GM21737 (cell line): ENCODE measurements at regions not wholly inside any gene's neighbourhood (a gene's known extent, or its start where the extent isn't known, plus 50 kb on each side); places are given as distances from the start of the nearest gene placed in this dataset.
"Not testable (repeated sequence)": the region's sequence is repeated elsewhere in the genome, so short reads cannot be mapped to it uniquely, and the experiment has no call there.

Experiments
- ATAC-seq: cut with Tn5 transposase; IDR thresholded peaks from one replicate; pipeline ENCODE4 v1.9.1; 2021; ENCODE audit warnings: mild to moderate bottlenecking, moderate library complexity; ENCODE audit not compliant: unreplicated experiment

GRCh38 chr1:232182236-232182635 lies 447.7 kb downstream of the SIPA1L2 start:
- no peak for ATAC-seq

GRCh38 chr1:232180779-232181136 lies 449.2 kb downstream of the SIPA1L2 start:
- ATAC-seq = no peak

GRCh38 chr1:232179896-232180778 lies 449.8 kb downstream of the SIPA1L2 start:
- ATAC-seq = no peak

GRCh38 chr1:232178191-232178590 lies 451.7 kb downstream of the SIPA1L2 start:
- no peak for ATAC-seq

- ATAC-seq = no peak
Measured at GRCh38 chr1:232177438-232177837, 452.5 kb downstream of the SIPA1L2 start.

GRCh38 chr1:232176222-232176621 lies 453.7 kb downstream of the SIPA1L2 start:
- no peak for ATAC-seq

GRCh38 chr1:232174306-232174705 lies 455.6 kb downstream of the SIPA1L2 start:
- ATAC-seq = no peak

GRCh38 chr1:232172563-232172962 lies 457.4 kb downstream of the SIPA1L2 start:
- ATAC-seq = no peak

- no peak for ATAC-seq
Measured at GRCh38 chr1:232170909-232171308, 459.0 kb downstream of the SIPA1L2 start.

GRCh38 chr1:232169436-232169835 lies 460.5 kb downstream of the SIPA1L2 start:
- ATAC-seq = no peak

GRCh38 chr1:232168508-232168907 lies 461.4 kb downstream of the SIPA1L2 start:
- ATAC-seq = no peak

GRCh38 chr1:232166942-232167341 lies 463.0 kb downstream of the SIPA1L2 start:
- ATAC-seq = no peak

- no peak for ATAC-seq
Measured at GRCh38 chr1:232164078-232164963, 465.6 kb downstream of the SIPA1L2 start.

GRCh38 chr1:232163533-232163932 lies 466.4 kb downstream of the SIPA1L2 start:
- no peak for ATAC-seq

- no peak for ATAC-seq
Measured at GRCh38 chr1:232162001-232162400, 467.9 kb downstream of the SIPA1L2 start.

- not testable (repeated sequence) for ATAC-seq
Measured at GRCh38 chr1:232158558-232158957, 471.4 kb downstream of the SIPA1L2 start.

- ATAC-seq = not testable (repeated sequence)
Measured at GRCh38 chr1:232156070-232156469, 473.9 kb downstream of the SIPA1L2 start.

GRCh38 chr1:232153652-232154051 lies 476.3 kb downstream of the SIPA1L2 start:
- ATAC-seq = no peak

- ATAC-seq = no peak
Measured at GRCh38 chr1:232150770-232151548, 479.0 kb downstream of the SIPA1L2 start.

- ATAC-seq = no peak
Measured at GRCh38 chr1:232149287-232150201, 480.4 kb downstream of the SIPA1L2 start.
